ENCODE measurements at regions not wholly inside any gene's neighbourhood (a gene's known extent, or its start where the extent isn't known, plus 50 kb on each side); places are given as distances from the start of the nearest gene placed in this dataset.
"Not testable (repeated sequence)": the region's sequence is repeated elsewhere in the genome, so short reads cannot be mapped to it uniquely, and the experiment has no call there.

GRCh38 chr11:97912629-97913028, 1108.1 kb upstream of the CNTN5 start (continued):
- TF ChIP-seq ZNF24 (IDR thresholded peaks at IDR 0.05) = no peak
- no peak for TF ChIP-seq ZBED1 (IDR thresholded peaks at IDR 0.05; ENCODE audit: borderline replicate concordance)

- WGBS (ENCODE audit: insufficient coverage, insufficient replicate concordance, low lambda C conversion rate, missing lambda C conversion rate) = 63% methylated on average over 10 of the region's 10 CpGs
- H3K36me3 ChIP-seq (ENCODE audit: control insufficient read depth in 2 of 2, insufficient read depth in 2 of 2, low read length in 1 of 2); H3K4me2 ChIP-seq (ENCODE audit: control insufficient read depth, insufficient read depth); in situ Hi-C loops (cut with MboI); CTCF ChIA-PET; H3K4me1 ChIP-seq (ENCODE audit: control insufficient read depth, insufficient read depth, low read length); intact Hi-C loops (cut with micrococcal nuclease; ENCODE audit: unreplicated experiment); FAIRE-seq; RAD21 ChIA-PET (ENCODE audit: unreplicated experiment); POLR2A ChIA-PET; H3K4me3 ChIP-seq; H3K9ac ChIP-seq (ENCODE audit: control insufficient read depth, insufficient read depth, low read length); H3K27ac ChIP-seq (ENCODE audit: control insufficient read depth, insufficient read depth); H2AFZ ChIP-seq (ENCODE audit: control insufficient read depth, low read depth, low read length); H3K9me3 ChIP-seq (replicated peaks; ENCODE audit: control insufficient read depth, insufficient read depth, low read length); H3K27me3 ChIP-seq (replicated peaks in 1 of 2; ENCODE audit: control insufficient read depth in 2 of 2, insufficient read depth in 2 of 2, low read length in 1 of 2); BruUV-seq (replicated peaks); DNase-seq (ENCODE audit: low read depth, low spot score); ATAC-seq; SMC1A ChIA-PET (ENCODE audit: uncharacterized antibody, unreplicated experiment); H3K79me2 ChIP-seq (ENCODE audit: control insufficient read depth, insufficient read depth, low read length); H4K20me1 ChIP-seq (ENCODE audit: control insufficient read depth, insufficient read depth): not testable (repeated sequence)
Observed at GRCh38 chr11:97922933-97923332, 1097.8 kb upstream of the CNTN5 start.

DNA sequence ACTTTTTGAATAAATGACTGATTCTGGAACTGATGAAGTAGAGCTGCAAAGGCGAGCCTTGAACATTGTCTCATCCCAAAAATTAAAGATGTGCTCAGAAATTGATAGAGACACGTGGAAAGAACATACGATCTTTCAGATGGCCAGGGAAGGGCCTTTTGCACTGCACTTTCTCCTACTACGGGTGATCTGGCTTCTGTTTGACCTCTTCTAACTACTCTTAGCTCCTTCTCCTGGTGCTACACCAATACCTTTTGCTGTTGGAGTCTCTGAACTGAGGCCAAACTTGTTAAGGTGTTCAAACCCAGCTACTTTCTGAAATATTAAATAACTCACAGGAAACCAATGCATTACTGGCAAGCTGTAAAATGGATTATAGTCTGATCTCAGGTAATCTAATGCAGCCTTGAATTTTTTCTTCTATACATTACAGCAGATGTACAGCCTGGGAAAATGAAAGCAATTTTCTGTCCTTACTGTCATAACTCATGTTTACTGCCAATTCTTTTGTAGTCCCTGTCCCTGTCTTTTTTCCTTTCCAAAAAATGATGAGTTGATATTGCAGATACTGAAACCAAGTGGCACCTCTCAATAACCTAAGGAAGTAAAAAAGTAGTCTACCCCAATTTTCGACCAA, 1086.1 kb upstream of the CNTN5 start:
- ChIA-PET SMC1A (ENCODE audit: uncharacterized antibody, unreplicated experiment) (no interaction called here), CTCF (no interaction called here), POLR2A (no interaction called here), RAD21 (ENCODE audit: unreplicated experiment) (no interaction called here)
- in situ Hi-C loops (cut with MboI) (no loop called here), intact Hi-C loops (cut with micrococcal nuclease; ENCODE audit: unreplicated experiment) (no loop called here)
- Histone ChIP-seq H3K27ac (ENCODE audit: control insufficient read depth, insufficient read depth) (no peak overlapping the region), H3K4me1 (ENCODE audit: control insufficient read depth, insufficient read depth, low read length) (no peaks in the 10 kb centered on the region), H2AFZ (ENCODE audit: control insufficient read depth, low read depth, low read length) (no peak overlapping the region), H3K9ac (ENCODE audit: control insufficient read depth, insufficient read depth, low read length) (no peak overlapping the region), H3K4me3 (no peak overlapping the region), H3K9me3 (replicated peaks; ENCODE audit: control insufficient read depth, insufficient read depth, low read length) (no peaks in the 10 kb centered on the region), H3K36me3 (ENCODE audit: control insufficient read depth in 2 of 2, insufficient read depth in 2 of 2, low read length in 1 of 2) (no peaks in the 10 kb centered on the region), H3K79me2 (ENCODE audit: control insufficient read depth, insufficient read depth, low read length) (no peaks in the 10 kb centered on the region), H4K20me1 (ENCODE audit: control insufficient read depth, insufficient read depth) (no peaks in the 10 kb centered on the region), H3K4me2 (ENCODE audit: control insufficient read depth, insufficient read depth) (no peak overlapping the region), H3K27me3 (replicated peaks in 1 of 2; ENCODE audit: control insufficient read depth in 2 of 2, insufficient read depth in 2 of 2, low read length in 1 of 2) (no peaks in the 10 kb centered on the region)
- TF ChIP-seq RB1 (IDR thresholded peaks at IDR 0.05; ENCODE audit: borderline replicate concordance) = no peak
- no peak for TF ChIP-seq NFYA (IDR thresholded peaks at IDR 0.05; ENCODE audit: borderline replicate concordance, low read depth, low read length)
- no peak for TF ChIP-seq SUPT20H (IDR thresholded peaks at IDR 0.05; ENCODE audit: borderline replicate concordance, control insufficient read depth, low read depth, low read length)
- TF ChIP-seq MTA3 (IDR thresholded peaks at IDR 0.05; ENCODE audit: borderline replicate concordance, low read length) = no peak
- no peak for TF ChIP-seq SUZ12 (IDR thresholded peaks at IDR 0.05; ENCODE audit: unreplicated experiment)
- TF ChIP-seq RAD51 (IDR thresholded peaks at IDR 0.05) = no peak
- TF ChIP-seq YY1 (IDR thresholded peaks at IDR 0.05; ENCODE audit: low read depth, low read length) = no peak
- BruUV-seq (replicated peaks) = no TSS peak
- FAIRE-seq = no peak
- WGBS (ENCODE audit: insufficient coverage, insufficient replicate concordance, low lambda C conversion rate, missing lambda C conversion rate) = 21% methylated on average over 5 of the region's 5 CpGs
- ATAC-seq = no peak
- DNase-seq (ENCODE audit: low read depth, low spot score) = no peak

All from GM12878 (cell line).